Inferior parietal cortex (tissue), 1 donor: ENCODE measurements at regions not wholly inside any gene's neighbourhood (a gene's known extent, or its start where the extent isn't known, plus 50 kb on each side); places are given as distances from the start of the nearest gene placed in this dataset.

Experiments used
- DNase-seq: peaks from one replicate; pipeline ENCODE4 v3.0.0-alpha.2; 2016; ENCODE audit errors: extremely low spot score

DNA sequence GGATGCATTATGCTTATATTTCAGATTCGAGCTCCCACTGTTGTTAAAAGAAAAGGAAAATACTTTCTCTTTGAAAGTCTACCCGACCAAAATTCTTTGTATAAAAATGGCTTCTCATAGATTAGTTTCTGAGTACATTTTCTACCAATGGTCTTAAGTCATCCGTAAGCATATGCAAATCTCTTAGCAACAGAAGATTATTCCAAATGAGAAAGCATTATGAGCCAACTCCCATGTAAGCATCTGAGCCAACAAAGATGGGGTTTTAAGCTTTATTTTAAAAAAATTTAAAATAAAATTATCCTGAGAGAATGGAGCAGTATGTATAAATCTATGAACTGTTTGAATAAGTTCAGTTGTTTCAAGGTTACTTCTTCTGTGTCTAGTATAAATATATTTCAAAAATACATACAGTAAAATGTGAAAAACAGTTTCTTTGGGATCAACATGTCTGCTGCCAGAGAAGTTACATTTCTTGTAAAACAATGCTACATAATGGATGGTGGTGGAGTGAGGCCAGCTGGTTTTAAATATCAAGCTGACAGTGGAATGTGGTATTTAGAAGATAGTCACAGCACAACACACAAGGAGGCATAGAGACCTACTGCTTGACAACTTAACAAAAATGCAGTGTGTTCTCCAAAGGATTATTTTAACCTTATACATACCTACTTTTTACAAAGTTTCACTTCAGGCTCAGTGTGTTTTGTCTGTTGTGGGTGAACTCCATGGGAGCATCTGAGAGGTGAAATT lies 199.5 kb upstream of the DIPK2B start:
- no peak for DNase-seq

DNA sequence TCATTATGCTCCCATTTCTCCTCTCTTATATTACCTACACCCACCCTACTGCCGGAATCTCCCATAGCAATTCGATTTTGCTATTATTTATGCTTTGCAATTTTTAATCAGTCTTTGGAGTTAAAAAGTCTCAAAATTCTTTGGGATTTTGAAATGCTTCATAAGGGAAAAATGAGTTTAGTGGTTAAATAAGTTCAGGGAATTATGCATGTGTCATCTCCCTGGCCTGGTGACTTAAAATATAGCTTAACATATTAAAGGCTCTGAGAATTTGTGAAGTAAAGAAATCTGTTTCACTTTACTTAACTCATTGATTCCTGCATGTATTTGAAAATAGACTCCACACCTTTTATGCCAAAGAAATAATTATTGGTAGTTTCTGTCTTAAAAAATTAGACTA lies 185.1 kb upstream of the DIPK2B start:
- DNase-seq = no peak

DNA sequence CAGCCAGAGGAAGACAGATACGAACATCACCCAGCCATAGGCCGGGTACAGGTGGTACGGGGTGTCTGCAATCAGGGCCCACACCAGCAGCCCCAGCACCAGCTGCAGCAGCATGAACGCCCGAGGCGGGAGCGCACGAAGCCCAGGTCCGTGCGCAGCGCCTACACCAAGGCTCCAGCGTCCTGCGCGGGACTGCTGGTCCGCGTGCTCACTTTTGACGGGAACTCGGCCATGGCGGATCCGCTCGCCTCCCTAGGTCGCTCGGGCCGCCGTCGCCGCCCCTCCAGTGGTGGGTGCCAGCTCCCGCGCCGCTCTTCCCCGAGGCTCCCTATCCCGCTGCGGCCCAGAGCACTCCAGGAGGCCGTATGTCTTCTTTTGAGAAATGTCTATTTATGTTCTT lies 181.2 kb upstream of the DIPK2B start:
- DNase-seq = no peak

DNA sequence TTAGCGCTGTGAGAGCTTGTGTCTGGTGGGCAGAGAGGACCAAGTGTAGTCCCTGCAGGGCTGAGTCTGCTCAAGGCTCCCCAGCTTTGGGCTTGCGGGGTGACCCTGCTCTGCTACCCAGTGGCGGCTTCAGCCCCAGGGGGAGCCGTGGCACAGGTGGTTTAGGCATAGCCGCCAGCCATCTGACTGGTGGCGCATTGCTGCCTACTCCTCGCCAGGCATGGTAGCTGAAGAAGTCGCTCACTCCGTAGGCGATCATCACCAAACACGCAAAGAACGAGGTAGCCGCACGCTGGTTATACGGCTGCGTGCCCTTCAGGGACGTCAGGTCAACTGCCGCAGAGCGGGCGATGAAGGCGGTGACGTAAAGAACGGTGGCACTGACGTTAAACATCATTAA lies 180.7 kb upstream of the DIPK2B start:
- DNase-seq = no peak

DNA sequence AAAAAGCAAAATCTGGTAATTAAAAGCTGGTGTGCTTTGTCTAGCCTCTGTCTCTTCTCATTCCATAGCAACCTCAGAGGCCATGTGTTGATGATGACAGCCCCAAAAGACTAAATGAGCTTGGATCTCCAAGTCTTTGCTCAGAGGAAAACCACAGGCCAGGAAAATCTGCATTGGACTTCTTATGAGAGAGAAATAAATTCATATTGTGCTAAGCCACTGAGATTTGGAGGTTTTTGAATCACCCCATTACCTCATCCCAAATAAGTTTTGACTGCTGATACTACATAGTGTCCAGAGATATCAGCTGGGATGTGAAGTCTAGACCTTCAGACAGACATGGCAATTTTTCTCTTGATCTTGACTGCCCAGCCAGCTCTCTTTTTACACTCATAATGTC lies 178.6 kb upstream of the DIPK2B start:
- DNase-seq = no peak

DNA sequence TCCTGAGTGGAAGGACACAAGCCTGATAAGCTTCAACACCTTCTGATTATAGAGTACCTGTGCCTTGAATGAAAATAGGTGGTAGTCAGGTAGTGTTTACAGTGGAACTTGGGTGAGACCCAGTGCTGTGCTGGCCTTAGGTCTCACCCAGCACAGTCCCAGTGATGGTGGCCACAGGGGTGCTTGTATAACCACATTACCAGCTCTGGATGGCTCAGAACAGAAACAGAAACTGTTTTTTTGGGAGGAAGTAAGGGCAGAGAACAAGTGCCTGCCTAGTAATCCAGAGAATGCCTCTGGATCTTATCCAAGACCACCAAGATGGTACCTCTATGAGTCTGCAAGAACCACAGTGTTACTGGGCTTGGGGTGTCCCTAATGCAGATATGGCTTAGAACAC lies 171.5 kb upstream of the DIPK2B start:
- no peak for DNase-seq

DNA sequence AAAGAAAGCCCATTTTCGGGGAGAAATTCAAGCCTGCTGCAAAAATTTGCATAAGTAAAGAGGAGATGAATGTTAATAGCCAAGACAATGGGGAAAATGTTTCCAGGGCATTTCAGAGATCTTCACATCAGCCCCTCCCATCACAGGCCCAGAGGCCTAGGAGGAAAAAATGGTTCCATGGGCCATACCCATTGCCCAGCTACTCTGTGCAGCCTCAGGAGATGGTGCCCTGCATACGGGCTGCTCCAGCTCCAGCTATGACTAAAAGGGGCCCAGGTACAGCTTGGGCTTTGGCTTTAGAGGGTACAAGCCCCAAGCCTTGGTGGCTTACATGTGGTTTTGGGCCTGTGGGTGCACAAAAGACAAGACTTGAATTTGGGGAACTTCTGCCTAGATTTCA lies 168.0 kb upstream of the DIPK2B start:
- no peak for DNase-seq

DNA sequence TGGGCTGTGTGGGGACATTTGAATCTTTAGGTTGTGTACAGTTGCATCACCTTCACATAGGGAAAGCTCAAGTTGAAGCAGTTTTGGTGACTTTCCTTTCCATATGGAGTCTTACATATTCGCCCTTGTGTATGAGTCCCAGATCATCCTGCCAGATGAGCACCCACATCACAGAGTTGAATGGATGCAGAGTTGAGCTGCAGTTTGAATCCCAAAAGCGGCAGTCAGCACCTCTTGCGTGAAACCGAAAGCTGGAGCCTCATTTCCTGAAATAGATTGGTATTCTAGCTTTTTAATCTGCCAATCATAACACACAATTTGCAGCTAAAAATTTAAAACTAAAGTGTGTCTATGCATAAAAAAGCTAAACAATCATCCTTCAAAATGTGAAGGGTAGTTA lies 162.9 kb upstream of the DIPK2B start:
- DNase-seq = no peak

DNA sequence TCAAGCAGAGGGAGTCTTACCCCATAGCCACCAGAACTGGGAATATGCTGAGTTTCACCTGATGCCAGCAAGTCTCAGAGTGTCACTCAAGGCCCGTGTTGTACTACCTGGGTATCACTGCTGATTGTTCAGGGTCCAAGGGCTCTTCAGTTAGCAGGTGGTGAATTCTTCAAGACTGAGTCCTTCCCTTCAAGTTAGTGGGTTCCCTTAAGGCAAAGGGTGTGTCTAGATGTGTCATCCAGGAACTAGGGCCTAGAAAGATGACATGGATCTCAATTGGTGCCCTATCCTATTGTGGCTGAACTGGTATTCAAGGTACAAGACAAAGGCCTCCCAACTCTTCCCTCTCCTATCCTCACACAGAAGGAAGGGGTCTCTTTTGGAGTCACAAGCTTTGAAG lies 159.9 kb upstream of the DIPK2B start:
- DNase-seq = no peak

DNA sequence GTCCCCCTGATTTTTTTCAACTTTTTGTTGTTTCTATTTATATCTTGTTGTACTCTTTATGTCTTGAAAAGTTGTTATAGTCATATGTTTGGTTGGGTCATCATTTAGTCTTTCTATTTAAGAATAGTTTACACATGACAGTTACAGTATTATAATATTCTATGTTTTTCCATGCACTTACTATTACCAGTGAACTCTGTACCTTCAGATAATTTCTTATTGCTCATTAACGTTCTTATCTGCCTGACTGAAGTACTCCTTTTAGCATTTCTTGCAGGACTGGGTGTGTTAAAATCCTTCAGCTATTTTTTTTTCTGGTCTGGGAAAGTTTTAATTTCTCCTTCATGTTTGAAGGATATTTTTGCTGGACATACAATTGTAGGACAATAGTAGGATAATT lies 157.7 kb upstream of the DIPK2B start:
- no peak for DNase-seq

DNA sequence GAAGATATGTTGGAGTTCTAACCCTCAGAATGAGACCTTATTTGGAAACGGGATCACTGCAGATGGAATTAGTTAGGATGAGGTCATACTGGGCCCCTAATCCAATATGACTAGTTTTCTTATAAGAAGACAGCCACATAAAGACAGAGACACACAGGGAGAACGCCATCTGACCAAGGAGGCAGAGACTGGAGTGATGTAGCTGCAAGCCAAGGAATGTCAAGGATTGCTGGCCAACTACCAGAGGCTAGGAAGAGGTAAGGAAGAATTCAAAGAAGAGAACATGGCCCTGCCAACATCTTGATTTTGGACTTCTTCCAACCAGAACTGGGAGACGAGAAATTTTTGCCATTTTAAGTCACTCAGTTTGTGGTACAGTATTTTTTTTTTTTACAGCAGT lies 152.8 kb upstream of the DIPK2B start:
- DNase-seq = no peak

DNA sequence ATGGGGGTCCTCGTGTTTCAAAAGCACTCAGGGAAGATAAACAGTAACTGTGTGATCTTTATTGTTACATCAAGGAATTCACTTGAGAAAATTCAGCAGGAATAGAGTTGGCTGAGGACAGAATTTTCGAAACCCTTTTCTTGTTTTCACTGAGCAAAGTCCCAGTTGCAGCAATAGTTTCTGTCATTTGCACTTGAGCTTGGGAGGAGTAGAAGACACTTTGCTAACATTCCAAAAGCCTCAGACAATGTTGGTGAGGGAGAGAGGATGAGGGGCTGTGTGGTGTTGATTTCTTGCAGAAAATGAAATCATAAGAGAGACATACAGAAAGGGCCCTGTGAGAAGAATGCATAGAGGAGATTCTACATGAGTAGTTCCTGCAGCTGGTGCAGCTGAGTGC lies 151.9 kb upstream of the DIPK2B start:
- DNase-seq = no peak

DNA sequence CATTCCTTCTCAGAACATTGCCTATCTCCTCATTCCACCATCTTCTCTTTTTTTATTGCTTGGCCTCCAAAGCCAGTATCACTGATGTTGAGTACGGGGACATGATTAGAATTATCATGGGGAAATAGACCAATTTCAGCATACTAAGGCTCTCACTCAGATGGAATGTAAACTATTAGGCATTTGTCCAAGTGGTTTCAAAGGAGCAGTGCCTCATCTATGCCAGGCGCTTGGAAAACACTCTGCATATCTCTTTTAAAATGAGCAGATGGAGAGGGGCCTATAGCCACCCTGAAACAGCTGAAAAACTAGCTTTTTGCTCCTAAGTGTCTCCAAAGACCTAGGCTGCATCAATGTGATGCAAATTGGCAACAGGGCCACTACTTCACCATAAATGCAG lies 150.8 kb upstream of the DIPK2B start:
- no peak for DNase-seq

DNA sequence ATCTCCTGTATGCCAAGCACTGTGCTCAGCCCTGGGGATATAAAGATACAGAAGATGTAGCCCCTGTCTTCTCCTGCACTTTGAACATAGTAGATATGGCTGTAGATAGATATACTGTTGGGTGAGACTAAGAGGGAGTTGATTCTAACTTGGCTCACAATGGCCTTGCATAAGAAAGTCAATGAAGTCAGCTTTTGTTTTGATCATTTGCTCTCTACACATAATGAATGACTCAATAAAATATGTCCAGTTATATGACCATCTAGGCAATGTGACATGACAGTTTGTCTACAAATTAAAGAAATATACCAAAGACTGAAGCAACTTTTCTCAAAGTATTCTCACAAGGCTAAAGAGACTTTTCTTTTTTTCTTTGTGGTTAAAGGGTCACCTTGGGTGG lies 147.6 kb upstream of the DIPK2B start:
- DNase-seq = no peak

DNA sequence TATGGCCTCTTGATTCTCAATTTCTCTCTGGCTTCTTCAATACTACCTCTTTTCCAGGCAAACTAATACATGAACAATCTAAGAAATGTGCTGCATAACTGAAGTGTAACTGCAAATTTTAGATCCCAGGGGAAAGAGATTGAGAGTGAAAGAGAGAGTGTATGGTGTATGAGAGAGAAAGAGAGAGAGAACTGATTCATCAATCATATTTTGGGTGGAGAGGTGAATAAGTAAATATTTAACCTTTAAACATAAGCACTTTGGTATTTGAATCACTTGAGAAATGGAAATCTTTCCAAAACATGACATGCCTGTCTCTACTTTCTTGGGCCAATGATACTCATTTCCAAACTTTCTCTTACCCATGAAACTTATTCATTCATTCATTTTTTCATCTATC lies 147.2 kb upstream of the DIPK2B start:
- no peak for DNase-seq

DNA sequence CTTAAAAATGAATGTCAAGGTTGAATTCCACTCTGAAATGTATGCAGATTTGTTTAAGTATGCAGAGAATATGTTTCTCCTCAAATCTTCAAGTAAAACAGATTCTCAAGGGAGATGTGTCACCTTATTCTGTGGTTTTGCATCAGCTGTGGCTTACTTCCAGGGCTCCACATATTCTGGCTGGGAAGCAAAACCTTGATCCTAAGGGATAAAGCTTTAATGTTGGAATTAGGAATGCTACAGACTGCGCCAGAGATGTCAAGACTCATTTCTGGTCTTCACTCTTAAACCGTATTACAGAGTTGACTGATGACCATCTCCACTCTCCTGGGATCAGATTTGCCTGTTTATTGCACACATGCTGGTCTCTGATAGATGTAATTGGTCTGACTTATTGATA lies 143.9 kb upstream of the DIPK2B start:
- no peak for DNase-seq

DNA sequence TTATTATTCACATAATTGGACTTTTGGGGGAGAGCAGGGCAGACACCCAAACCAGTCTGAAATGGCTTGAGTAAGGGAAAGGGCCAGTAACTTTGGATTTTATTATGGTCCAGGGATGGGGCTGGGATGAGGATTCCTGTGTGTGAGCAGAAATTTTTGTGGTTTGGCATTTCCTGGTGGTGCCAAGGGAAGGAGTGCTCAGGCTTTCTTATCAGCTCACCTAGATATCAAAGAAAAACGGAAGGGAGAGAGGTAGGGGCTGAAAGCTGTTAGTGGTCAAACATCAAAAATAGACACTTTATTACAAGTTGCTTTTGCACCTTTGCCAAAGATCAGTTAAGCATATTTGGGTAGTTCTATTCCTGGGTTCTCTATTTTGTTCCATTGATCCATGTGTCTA lies 128.5 kb upstream of the DIPK2B start:
- no peak for DNase-seq

DNA sequence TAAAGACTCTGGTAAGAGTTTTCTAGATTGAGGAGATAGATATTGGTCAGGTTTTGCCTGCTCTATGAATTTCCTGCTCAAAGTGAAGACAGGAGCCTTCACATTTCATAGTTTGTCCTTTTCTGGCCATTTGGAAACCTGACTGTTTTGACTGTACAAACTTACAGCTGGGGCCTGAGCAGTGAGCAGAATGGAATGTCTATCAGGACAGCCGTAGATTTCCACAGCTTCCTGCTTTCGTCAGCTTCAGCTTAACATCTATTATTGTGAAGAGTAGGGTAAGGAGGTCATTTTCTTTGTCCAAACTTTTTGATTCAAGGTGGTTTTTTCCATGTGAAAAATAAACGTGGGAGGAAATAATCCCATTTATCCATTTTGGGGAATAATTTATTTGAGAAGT lies 124.3 kb upstream of the DIPK2B start:
- DNase-seq = no peak

DNA sequence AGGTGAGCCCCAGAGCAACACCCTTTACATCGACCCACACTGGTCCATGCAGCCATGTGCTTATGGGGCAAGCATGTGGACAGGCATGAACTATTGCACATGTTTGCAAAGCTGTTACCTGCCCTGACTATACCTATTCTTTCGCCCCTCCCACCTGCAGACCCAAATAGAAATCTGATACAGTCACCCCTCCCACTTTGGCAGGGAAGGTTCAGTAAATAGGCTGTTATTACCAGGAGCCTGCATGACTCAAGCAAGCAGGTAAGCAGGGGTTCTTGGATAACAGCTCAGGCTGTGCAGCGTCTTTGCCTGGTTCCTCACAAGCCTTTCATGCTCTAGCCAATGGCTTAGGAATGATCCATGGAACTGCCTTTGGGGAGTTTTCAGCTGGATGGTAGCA lies 122.7 kb upstream of the DIPK2B start:
- DNase-seq = no peak

DNA sequence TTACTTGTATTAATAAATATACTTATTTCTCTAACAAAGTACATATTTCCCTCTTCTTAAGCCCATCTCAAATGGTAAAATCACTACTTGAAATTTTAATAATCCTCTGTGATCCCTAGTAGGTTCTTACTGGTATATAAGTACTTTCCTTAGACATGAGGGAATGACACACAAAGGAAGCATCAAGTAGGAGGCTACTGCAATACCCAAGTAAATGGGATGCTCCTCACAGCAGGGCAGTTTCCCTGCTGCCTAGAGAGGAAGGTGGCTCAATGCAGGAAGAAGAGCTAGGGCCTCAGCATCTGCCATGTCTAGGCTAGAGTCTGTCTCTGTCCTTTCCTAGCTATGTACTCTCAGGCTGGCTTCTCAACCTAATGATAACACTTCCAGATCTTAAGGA lies 122.1 kb upstream of the DIPK2B start:
- DNase-seq = peak; percentile 1

DNA sequence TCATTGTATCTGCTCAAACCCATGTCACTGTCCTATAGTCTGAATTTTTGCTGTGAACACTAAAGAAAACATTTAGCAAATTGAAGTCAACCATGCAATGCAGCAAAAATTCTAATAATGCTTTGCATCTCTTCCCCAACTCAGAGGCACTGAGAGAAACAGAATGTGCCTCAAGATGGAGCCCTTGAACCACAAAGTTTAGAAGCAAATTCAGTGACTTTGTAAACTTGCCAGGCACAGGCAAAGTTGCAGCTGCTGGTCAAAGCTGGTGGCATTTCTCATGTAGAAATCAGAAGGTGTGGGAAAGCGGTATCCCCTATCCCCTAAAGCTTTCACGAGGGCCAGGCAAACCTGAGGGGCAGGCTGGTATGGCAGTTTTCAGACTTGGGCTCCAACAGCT lies 121.7 kb upstream of the DIPK2B start:
- peak; percentile 66 for DNase-seq

DNA sequence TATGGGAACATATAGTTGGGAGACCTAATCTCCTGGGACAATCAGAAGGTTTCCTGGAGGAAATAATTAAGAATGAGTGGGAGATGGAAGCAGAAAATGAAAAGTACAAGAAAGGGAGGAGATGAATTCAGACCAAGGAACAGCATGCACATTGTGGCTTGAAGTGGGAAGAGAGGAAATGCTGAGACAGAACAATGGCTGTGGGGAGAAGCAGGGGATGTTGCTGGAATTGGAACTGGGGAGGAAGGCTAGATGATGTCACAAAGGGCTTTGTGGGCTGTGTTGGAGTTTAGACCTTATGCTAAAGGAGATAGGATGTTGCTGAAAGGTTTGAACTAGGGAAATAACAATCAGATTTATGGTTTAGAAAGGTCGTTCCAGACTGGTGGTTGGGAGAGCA lies 119.5 kb upstream of the DIPK2B start:
- DNase-seq = no peak

DNA sequence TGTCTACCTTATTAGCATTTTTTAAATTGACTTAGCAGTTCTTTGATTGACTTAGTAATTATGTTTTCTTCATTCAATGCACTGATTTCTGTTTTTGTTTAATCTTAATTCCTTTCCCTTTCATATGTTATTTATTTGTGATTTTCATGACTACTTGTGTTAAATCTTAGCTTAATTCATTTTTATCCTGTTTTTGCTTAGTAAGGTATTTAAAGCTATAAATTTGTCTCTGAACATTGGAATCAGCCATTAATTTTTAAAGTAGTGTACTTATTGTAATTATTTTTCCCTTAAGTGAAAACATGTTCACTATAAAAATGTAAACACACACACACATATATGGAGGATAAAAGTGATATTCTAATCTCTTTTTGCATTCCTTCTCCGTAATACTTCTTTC lies 109.1 kb upstream of the DIPK2B start:
- no peak for DNase-seq

DNA sequence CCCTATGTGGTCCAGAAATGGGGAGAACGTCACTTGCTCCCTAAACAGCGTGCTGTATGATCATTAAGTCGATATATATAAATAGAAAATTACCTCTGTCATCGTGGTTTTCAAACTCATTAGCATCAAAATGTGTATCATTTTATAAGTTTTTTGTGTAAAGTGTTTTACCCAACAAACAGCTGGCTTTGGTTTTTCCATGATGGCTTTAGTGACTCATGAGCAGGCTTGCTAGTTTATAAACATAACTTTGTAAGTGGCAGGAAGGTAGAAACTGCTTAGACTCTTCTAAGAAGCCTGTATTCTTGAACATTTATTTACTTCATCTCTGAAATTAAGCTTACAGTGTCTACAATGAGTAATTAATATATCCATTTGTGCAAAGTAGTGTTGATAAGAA lies 108.4 kb upstream of the DIPK2B start:
- no peak for DNase-seq
